IMR-90 (cell line): ENCODE measurements at regions not wholly inside any gene's neighbourhood (a gene's known extent, or its start where the extent isn't known, plus 50 kb on each side); places are given as distances from the start of the nearest gene placed in this dataset.

Experiments
- ATAC-seq: fragments of 200-7000 bp; cut with Tn5 transposase; 2 replicates; pipeline ENCODE4 v1.9.1; 2020; ENCODE audit warnings: low read depth, mild to moderate bottlenecking, moderate library complexity
- BruUV-seq: library from RNA; stranded (reverse); fragments of 400-500 nt; replicated peaks from 2 replicates; lab custom pipeline; 2021; lab: Mats Ljungman, UMichigan
- CTCF ChIA-PET: fragments of 300-600 bp; formaldehyde crosslinking; extraction: SDS; loops from one replicate; lab custom pipeline; 2021; ENCODE audit warnings: antibody characterized with exemption; lab: Yijun Ruan, JAX
- POLR2A ChIA-PET: fragments of 300-600 bp; sonication (Branson Sonifier 250); formaldehyde crosslinking; loops from one replicate; lab custom pipeline; 2022; ENCODE audit warnings: antibody characterized with exemption; ENCODE audit not compliant: unreplicated experiment; lab: Charles Lee
- DNase-seq: peaks from one replicate; pipeline ENCODE4 v3.0.0; 2013
- H2AFZ ChIP-seq: replicated peaks from 2 replicates; pipeline ENCODE3; 2013; ENCODE audit warnings: low read length, mild to moderate bottlenecking; ENCODE audit not compliant: poor library complexity
- H2AK5ac ChIP-seq: 2 replicates; pipeline ENCODE4 v1.6.1; 2013; ENCODE audit warnings: low read depth, low read length, inconsistent platforms
- H2AK9ac ChIP-seq: replicated peaks from 2 replicates; pipeline ENCODE3; 2013; ENCODE audit warnings: mild to moderate bottlenecking, low read depth, low read length, moderate library complexity; ENCODE audit not compliant: poor library complexity
- H2BK120ac ChIP-seq: 2 replicates; pipeline ENCODE4 v1.6.1; 2013; ENCODE audit warnings: low read depth, low read length, inconsistent platforms
- H2BK15ac ChIP-seq: 3 replicates; pipeline ENCODE4 v1.6.1; 2013; ENCODE audit warnings: low read depth, low read length, inconsistent platforms
- H2BK20ac ChIP-seq: 2 replicates; pipeline ENCODE4 v1.6.1; 2013; ENCODE audit warnings: low read depth, mild to moderate bottlenecking, inconsistent platforms, low read length, moderate library complexity
- H2BK5ac ChIP-seq: 2 replicates; pipeline ENCODE4 v1.6.1; 2013; ENCODE audit warnings: mild to moderate bottlenecking, low read depth, low read length, inconsistent platforms; ENCODE audit not compliant: poor library complexity, severe bottlenecking
- H3K14ac ChIP-seq: replicated peaks from 2 replicates; pipeline ENCODE4 v1.6.1; 2013; ENCODE audit warnings: low read depth, low read length, inconsistent platforms
- H3K18ac ChIP-seq: 2 replicates; pipeline ENCODE4 v1.6.1; 2013; ENCODE audit warnings: low read depth, low read length, control low read depth
- H3K23ac ChIP-seq: 2 replicates; pipeline ENCODE4 v1.6.1; 2013; ENCODE audit warnings: low read depth, low read length, inconsistent platforms
- H3K27ac ChIP-seq: 2 replicates; pipeline ENCODE4 v1.5.1; 2013; ENCODE audit warnings: mild to moderate bottlenecking, control low read depth, low read length; ENCODE audit not compliant: insufficient read depth
- H3K27me3 ChIP-seq: 2 replicates; pipeline ENCODE4 v1.6.1; 2013; ENCODE audit warnings: low read length; ENCODE audit not compliant: control insufficient read depth, insufficient read depth
- H3K36me3 ChIP-seq: 2 replicates; pipeline ENCODE4 v1.6.1; 2013; ENCODE audit warnings: low read length, mixed read lengths; ENCODE audit not compliant: control insufficient read depth, insufficient read depth
- H3K4ac ChIP-seq: 2 replicates; pipeline ENCODE4 v1.6.1; 2013; ENCODE audit warnings: low read depth, low read length, inconsistent platforms
- H3K4me1 ChIP-seq: 2 replicates; pipeline ENCODE4 v1.6.1; 2013; ENCODE audit warnings: low read length, mixed read lengths; ENCODE audit not compliant: control insufficient read depth, insufficient read depth
- H3K4me2 ChIP-seq: 2 replicates; pipeline ENCODE4 v1.6.1; 2013; ENCODE audit warnings: low read depth, mild to moderate bottlenecking, control low read depth, low read length, moderate library complexity
- H3K4me3 ChIP-seq: 2 replicates; pipeline ENCODE4 v1.5.1; 2013; ENCODE audit warnings: low read depth, mild to moderate bottlenecking, control low read depth, low read length, moderate library complexity; ENCODE audit not compliant: insufficient read depth
- H3K56ac ChIP-seq: 2 replicates; pipeline ENCODE4 v1.6.1; 2013; ENCODE audit warnings: low read length, inconsistent platforms; ENCODE audit not compliant: insufficient read depth; ENCODE audit errors: extremely low read depth
- H3K79me1 ChIP-seq, 2 experiments: 2 replicates each; pipeline ENCODE4 v1.6.1; 2013; ENCODE audit warnings: low read length in 2 of 2, inconsistent platforms in 1 of 2, low read depth in 1 of 2
- H3K9ac ChIP-seq: 2 replicates; pipeline ENCODE4 v1.6.1; 2013; ENCODE audit warnings: low read depth, low read length, control low read depth
- H3K9me1 ChIP-seq: 2 replicates; pipeline ENCODE4 v1.6.1; 2013; ENCODE audit warnings: low read length, inconsistent platforms; ENCODE audit not compliant: insufficient read depth
- H3K9me3 ChIP-seq: 2 replicates; pipeline ENCODE4 v1.6.1; 2013; ENCODE audit warnings: low read length; ENCODE audit not compliant: control insufficient read depth, insufficient read depth
- H4K20me1 ChIP-seq: 2 replicates; pipeline ENCODE4 v1.6.1; 2013; ENCODE audit warnings: low read length, inconsistent platforms; ENCODE audit not compliant: insufficient read depth
- H4K5ac ChIP-seq: 2 replicates; pipeline ENCODE4 v1.6.1; 2013; ENCODE audit warnings: mild to moderate bottlenecking, low read depth, low read length, control low read depth
- H4K8ac ChIP-seq, 2 experiments: 2 replicates each; pipeline ENCODE4 v1.6.1; 2013; ENCODE audit warnings: low read depth in 2 of 2, low read length in 2 of 2, control low read depth in 1 of 2, inconsistent platforms in 1 of 2
- H4K91ac ChIP-seq: 2 replicates; pipeline ENCODE4 v1.6.1; 2013; ENCODE audit warnings: low read depth, low read length, inconsistent platforms; ENCODE audit not compliant: insufficient read depth
- CEBPB ChIP-seq: IDR thresholded peaks from 2 replicates; pipeline ENCODE4 v1.6.1; 2012; ENCODE audit warnings: low read depth, low read length, improper control_type of control experiment
- CTCF ChIP-seq: conservative IDR thresholded peaks from 2 replicates; pipeline ENCODE4 v1.5.1; 2012; ENCODE audit warnings: mild to moderate bottlenecking, low read depth, low read length, improper control_type of control experiment
- MAFK ChIP-seq: IDR thresholded peaks from 2 replicates; pipeline ENCODE4 v1.6.1; 2012; ENCODE audit warnings: low read depth, low read length, improper control_type of control experiment
- MAZ ChIP-seq: IDR thresholded peaks from 2 replicates; pipeline ENCODE4 v1.6.1; 2012; ENCODE audit warnings: low read depth, mild to moderate bottlenecking, low read length, improper control_type of control experiment, moderate library complexity, borderline replicate concordance
- RAD21 ChIP-seq: IDR thresholded peaks from 2 replicates; pipeline ENCODE4 v1.6.1; 2012; ENCODE audit warnings: low read length, improper control_type of control experiment
- RCOR1 ChIP-seq: IDR thresholded peaks from 2 replicates; pipeline ENCODE4 v1.6.1; 2012; ENCODE audit warnings: mild to moderate bottlenecking, low read length, improper control_type of control experiment; ENCODE audit not compliant: insufficient replicate concordance
- SMC3 ChIP-seq: fragments of 150-350 bp; IDR thresholded peaks from 2 replicates; pipeline ENCODE4 v1.6.1; 2016; ENCODE audit warnings: low read depth, mild to moderate bottlenecking, antibody characterized with exemption, low read length, moderate library complexity
- WGBS, 2 experiments: methylation state at CpG; one replicate each; pipeline versions ENCODE4 v1.1.5 to v1.1.7; 2013; ENCODE audit warnings: missing lambda C conversion rate in 2 of 2; ENCODE audit not compliant: insufficient read length in 1 of 2; ENCODE audit errors: extremely low coverage in 2 of 2; 5-methylcytosine and 5-hydroxymethylcytosine counted together
- dilution Hi-C: fragments of 300-500 bp; cut with HindIII; formaldehyde crosslinking; loops from one replicate; pipeline ENCODE4 v1.14.3; 2018; ENCODE audit warnings: low sequenced_read_pairs; ENCODE audit not compliant: unreplicated experiment
- in situ Hi-C: fragments of 300-500 bp; cut with MboI; formaldehyde crosslinking; loops from 3 replicates; pipeline ENCODE4 v1.14.3; 2019; ENCODE audit warnings: low sequenced_read_pairs, inconsistent platforms, mixed read lengths
- intact Hi-C: fragments of 100-400 bp; cut with micrococcal nuclease; formaldehyde crosslinking; loops from 2 replicates; pipeline ENCODE4 v1.10.0; 2022

- intact Hi-C loops (no loop called here), dilution Hi-C loops (no loop called here), in situ Hi-C loops (no loop called here)
- no TSS peak for BruUV-seq
- H3K27ac ChIP-seq, result no peak overlapping the region
- H3K9me1 ChIP-seq, result no peaks in the 10 kb centered on the region
- no peak overlapping the region for H3K56ac ChIP-seq
- H4K91ac ChIP-seq, result no peak overlapping the region
- H3K79me1 ChIP-seq, result no peaks in the 10 kb centered on the region
- no peak overlapping the region for H4K5ac ChIP-seq
- TF ChIP-seq SMC3 (no peak), RCOR1 (no peak), MAZ (no peak), CTCF (no peak), MAFK (no peak), CEBPB (no peak), RAD21 (no peak)
- H2AK9ac ChIP-seq, result no peak overlapping the region
- no peak overlapping the region for H3K4me2 ChIP-seq
- H4K20me1 ChIP-seq, result no peaks in the 10 kb centered on the region
- DNase-seq (no peak), ATAC-seq (no peak)
- H3K4ac ChIP-seq, result no peak overlapping the region
- H3K36me3 ChIP-seq, result no peaks in the 10 kb centered on the region
- no peak overlapping the region for H2BK5ac ChIP-seq
- POLR2A ChIA-PET, result no interaction called here
- H4K8ac ChIP-seq, result no peak overlapping the region
- no peak overlapping the region for H3K9ac ChIP-seq
- CTCF ChIA-PET, result no interaction called here
- H3K23ac ChIP-seq, result no peak overlapping the region
- H3K4me3 ChIP-seq, result no peak overlapping the region
- no peak overlapping the region for H3K14ac ChIP-seq
- no peaks in the 10 kb centered on the region for H3K27me3 ChIP-seq
- H3K4me1 ChIP-seq, result no peaks in the 10 kb centered on the region
- WGBS, 2 experiments, result no CpG with 5 or more reads among the region's 7 CpGs
- H2AK5ac ChIP-seq, result no peak overlapping the region
- H2BK20ac ChIP-seq, result no peak overlapping the region
- H2AFZ ChIP-seq, result no peak overlapping the region
- no peak overlapping the region for H3K18ac ChIP-seq
- no peak overlapping the region for H2BK120ac ChIP-seq
- no peak overlapping the region for H2BK15ac ChIP-seq
- H3K9me3 ChIP-seq, result 0 out of 2 replicates have a peak, but pooled peaks cover 2% of the 10 kb centered on the region
Measured at GRCh38 chr5:158559643-158560042, 540.1 kb downstream of the EBF1 start.
